ENCODE measurements at regions not wholly inside any gene's neighbourhood (a gene's known extent, or its start where the extent isn't known, plus 50 kb on each side); places are given as distances from the start of the nearest gene placed in this dataset.

- peak; percentile 85 for DNase-seq
Observed at GRCh38 chr9:107172160-107172978, 110.7 kb upstream of the RAD23B start.

- DNase-seq = no peak
Observed at GRCh38 chr9:107172979-107173347, 110.1 kb upstream of the RAD23B start.

GRCh38 chr9:107173422-107174180 lies 109.5 kb upstream of the RAD23B start:
- DNase-seq = no peak

GRCh38 chr9:107174441-107174840 lies 108.6 kb upstream of the RAD23B start:
- no peak for DNase-seq

GRCh38 chr9:107175041-107175440 lies 108.0 kb upstream of the RAD23B start:
- no peak for DNase-seq

GRCh38 chr9:107175816-107176435 lies 107.2 kb upstream of the RAD23B start:
- no peak for DNase-seq

- no peak for DNase-seq
Observed at GRCh38 chr9:107176436-107177151, 106.5 kb upstream of the RAD23B start.

- no peak for DNase-seq
Observed at GRCh38 chr9:107177243-107177839, 105.7 kb upstream of the RAD23B start.

- no peak for DNase-seq
Observed at GRCh38 chr9:107177857-107178256, 105.2 kb upstream of the RAD23B start.

GRCh38 chr9:107178293-107178692 lies 104.8 kb upstream of the RAD23B start:
- DNase-seq = no peak

GRCh38 chr9:107180206-107180605 lies 102.9 kb upstream of the RAD23B start:
- DNase-seq = no peak

GRCh38 chr9:107183176-107183575 lies 99.9 kb upstream of the RAD23B start:
- no peak for DNase-seq

GRCh38 chr9:107188376-107188775 lies 94.7 kb upstream of the RAD23B start:
- no peak for DNase-seq

GRCh38 chr9:107190061-107190935 lies 92.8 kb upstream of the RAD23B start:
- DNase-seq = no peak

- DNase-seq = no peak
Observed at GRCh38 chr9:107190936-107191290, 92.2 kb upstream of the RAD23B start.

GRCh38 chr9:107193251-107193650 lies 89.8 kb upstream of the RAD23B start:
- DNase-seq = no peak

- DNase-seq = no peak
Observed at GRCh38 chr9:107198718-107199117, 84.4 kb upstream of the RAD23B start.

GRCh38 chr9:107208121-107208520 lies 75.0 kb upstream of the RAD23B start:
- DNase-seq = no peak

GRCh38 chr9:107210775-107211174 lies 72.3 kb upstream of the RAD23B start:
- DNase-seq = no peak

- DNase-seq = no peak
Observed at GRCh38 chr9:107211284-107211923, 71.7 kb upstream of the RAD23B start.

- DNase-seq = no peak
Observed at GRCh38 chr9:107212613-107213012, 70.5 kb upstream of the RAD23B start.

All from NCI-H345 (cell line).